ENCODE measurements at regions not wholly inside any gene's neighbourhood (a gene's known extent, or its start where the extent isn't known, plus 50 kb on each side); places are given as distances from the start of the nearest gene placed in this dataset.

GRCh38 chr9:88691811-88692210 lies 156.8 kb downstream of the NXNL2 start:
- H2AK5ac ChIP-seq (ENCODE audit: low read length), result no peak overlapping the region
- H3K14ac ChIP-seq (ENCODE audit: low read length), result no peak overlapping the region
- H2BK12ac ChIP-seq (ENCODE audit: low read length), result no peak overlapping the region
- no peak overlapping the region for H2BK5ac ChIP-seq (ENCODE audit: low read depth, low read length, poor library complexity)
- no peak overlapping the region for H3K9ac ChIP-seq (ENCODE audit: low read length)
- peak in 1 of 2 donors; percentile 18 for DNase-seq
- H3K18ac ChIP-seq (ENCODE audit: low read length), result no peak overlapping the region
- H3K9me3 ChIP-seq (ENCODE audit: insufficient read depth, low read depth, low read length), result peaks cover 3% of the 10 kb centered on the region
- H2AFZ ChIP-seq (ENCODE audit: insufficient read depth, low read length, poor library complexity), result no peak overlapping the region
- H3K79me2 ChIP-seq (ENCODE audit: control insufficient read depth, insufficient read depth, low read length, poor library complexity), result no peaks in the 10 kb centered on the region
- H4K91ac ChIP-seq (ENCODE audit: low read depth, low read length), result no peak overlapping the region
- no CpG with 5 or more reads among the region's 2 CpGs for WGBS (ENCODE audit: extremely low coverage, insufficient coverage, insufficient read length)
- no peak overlapping the region for H3K4ac ChIP-seq (ENCODE audit: low read depth, low read length)
- H3K4me3 ChIP-seq (ENCODE audit: low read depth, low read length), result no peak overlapping the region
- no peaks in the 10 kb centered on the region for H3K79me1 ChIP-seq (ENCODE audit: low read length)
- no peak overlapping the region for H3K27ac ChIP-seq (ENCODE audit: low read depth, low read length)
- no peaks in the 10 kb centered on the region for H3K4me1 ChIP-seq (ENCODE audit: control insufficient read depth in 1 of 2, insufficient read depth in 2 of 2, low read length in 2 of 2)
- peaks cover 0 to 3% of the 10 kb centered on the region in 2 experiments for H3K36me3 ChIP-seq (ENCODE audit: control insufficient read depth in 1 of 2, insufficient read depth in 2 of 2, low read length in 2 of 2)
- H4K12ac ChIP-seq (ENCODE audit: low read depth, low read length), result no peak overlapping the region
- no peak overlapping the region for H3K4me2 ChIP-seq (ENCODE audit: low read length)
- no peak overlapping the region for H3K23ac ChIP-seq (ENCODE audit: low read length)
- H3K27me3 ChIP-seq (ENCODE audit: insufficient read depth, low read length), result no peaks in the 10 kb centered on the region
- no peak overlapping the region for H4K8ac ChIP-seq (ENCODE audit: low read depth, low read length)
- H2BK120ac ChIP-seq (ENCODE audit: insufficient read depth, low read length, poor library complexity), result no peak overlapping the region

- Histone ChIP-seq H3K4me3 (ENCODE audit: low read depth, low read length) (no peak overlapping the region), H3K9me3 (ENCODE audit: insufficient read depth, low read depth, low read length) (peaks cover 3% of the 10 kb centered on the region), H3K79me2 (ENCODE audit: control insufficient read depth, insufficient read depth, low read length, poor library complexity) (no peaks in the 10 kb centered on the region), H4K8ac (ENCODE audit: low read depth, low read length) (no peak overlapping the region), H3K23ac (ENCODE audit: low read length) (no peak overlapping the region), H3K14ac (ENCODE audit: low read length) (no peak overlapping the region), H4K12ac (ENCODE audit: low read depth, low read length) (no peak overlapping the region), H3K79me1 (ENCODE audit: low read length) (no peaks in the 10 kb centered on the region), H4K91ac (ENCODE audit: low read depth, low read length) (no peak overlapping the region), H3K4me1 (ENCODE audit: control insufficient read depth in 1 of 2, insufficient read depth in 2 of 2, low read length in 2 of 2) (no peaks in the 10 kb centered on the region), H2AK5ac (ENCODE audit: low read length) (no peak overlapping the region), H2BK120ac (ENCODE audit: insufficient read depth, low read length, poor library complexity) (no peak overlapping the region), H3K4ac (ENCODE audit: low read depth, low read length) (no peak overlapping the region), H3K4me2 (ENCODE audit: low read length) (no peak overlapping the region), H3K9ac (ENCODE audit: low read length) (no peak overlapping the region), H3K27ac (ENCODE audit: low read depth, low read length) (no peak overlapping the region), H3K18ac (ENCODE audit: low read length) (no peak overlapping the region), H3K36me3 (ENCODE audit: control insufficient read depth in 1 of 2, insufficient read depth in 2 of 2, low read length in 2 of 2) (peaks cover 0 to 3% of the 10 kb centered on the region in 2 experiments), H2BK12ac (ENCODE audit: low read length) (no peak overlapping the region), H2AFZ (ENCODE audit: insufficient read depth, low read length, poor library complexity) (no peak overlapping the region), H3K27me3 (ENCODE audit: insufficient read depth, low read length) (no peaks in the 10 kb centered on the region), H2BK5ac (ENCODE audit: low read depth, low read length, poor library complexity) (no peak overlapping the region)
- no CpG with 5 or more reads among the region's 2 CpGs for WGBS (ENCODE audit: extremely low coverage, insufficient coverage, insufficient read length)
- DNase-seq, result no peak
Observed at GRCh38 chr9:88692827-88693226, 157.8 kb downstream of the NXNL2 start.

- Histone ChIP-seq H3K27ac (ENCODE audit: low read depth, low read length) (no peak overlapping the region), H3K14ac (ENCODE audit: low read length) (no peak overlapping the region), H3K4ac (ENCODE audit: low read depth, low read length) (no peak overlapping the region), H3K27me3 (ENCODE audit: insufficient read depth, low read length) (no peaks in the 10 kb centered on the region), H3K9ac (ENCODE audit: low read length) (no peak overlapping the region), H4K91ac (ENCODE audit: low read depth, low read length) (no peak overlapping the region), H2BK12ac (ENCODE audit: low read length) (no peak overlapping the region), H3K4me2 (ENCODE audit: low read length) (no peak overlapping the region), H3K18ac (ENCODE audit: low read length) (no peak overlapping the region), H3K4me1 (ENCODE audit: control insufficient read depth in 1 of 2, insufficient read depth in 2 of 2, low read length in 2 of 2) (no peaks in the 10 kb centered on the region), H2AK5ac (ENCODE audit: low read length) (no peak overlapping the region), H2AFZ (ENCODE audit: insufficient read depth, low read length, poor library complexity) (no peak overlapping the region), H2BK120ac (ENCODE audit: insufficient read depth, low read length, poor library complexity) (no peak overlapping the region), H3K9me3 (ENCODE audit: insufficient read depth, low read depth, low read length) (peaks cover 3% of the 10 kb centered on the region), H4K8ac (ENCODE audit: low read depth, low read length) (no peak overlapping the region), H4K12ac (ENCODE audit: low read depth, low read length) (no peak overlapping the region), H3K23ac (ENCODE audit: low read length) (no peak overlapping the region), H3K4me3 (ENCODE audit: low read depth, low read length) (no peak overlapping the region), H3K79me1 (ENCODE audit: low read length) (no peaks in the 10 kb centered on the region), H3K36me3 (ENCODE audit: control insufficient read depth in 1 of 2, insufficient read depth in 2 of 2, low read length in 2 of 2) (peaks cover 0 to 3% of the 10 kb centered on the region in 2 experiments), H3K79me2 (ENCODE audit: control insufficient read depth, insufficient read depth, low read length, poor library complexity) (no peaks in the 10 kb centered on the region), H2BK5ac (ENCODE audit: low read depth, low read length, poor library complexity) (no peak overlapping the region)
- no peak for DNase-seq
- WGBS (ENCODE audit: extremely low coverage, insufficient coverage, insufficient read length), result no CpG with 5 or more reads among the region's 12 CpGs
Observed at GRCh38 chr9:88694625-88695024, 159.6 kb downstream of the NXNL2 start.

GRCh38 chr9:88696501-88696900 lies 161.5 kb downstream of the NXNL2 start:
- Histone ChIP-seq H3K9ac (ENCODE audit: low read length) (no peak overlapping the region), H3K23ac (ENCODE audit: low read length) (no peak overlapping the region), H2BK12ac (ENCODE audit: low read length) (no peak overlapping the region), H4K8ac (ENCODE audit: low read depth, low read length) (no peak overlapping the region), H3K36me3 (ENCODE audit: control insufficient read depth in 1 of 2, insufficient read depth in 2 of 2, low read length in 2 of 2) (peaks cover 0 to 3% of the 10 kb centered on the region in 2 experiments), H3K4me3 (ENCODE audit: low read depth, low read length) (no peak overlapping the region), H3K4me2 (ENCODE audit: low read length) (no peak overlapping the region), H3K9me3 (ENCODE audit: insufficient read depth, low read depth, low read length) (peaks cover 3% of the 10 kb centered on the region), H3K4ac (ENCODE audit: low read depth, low read length) (no peak overlapping the region), H3K14ac (ENCODE audit: low read length) (no peak overlapping the region), H3K18ac (ENCODE audit: low read length) (no peak overlapping the region), H2AFZ (ENCODE audit: insufficient read depth, low read length, poor library complexity) (no peak overlapping the region), H2BK120ac (ENCODE audit: insufficient read depth, low read length, poor library complexity) (no peak overlapping the region), H3K79me2 (ENCODE audit: control insufficient read depth, insufficient read depth, low read length, poor library complexity) (no peaks in the 10 kb centered on the region), H3K27me3 (ENCODE audit: insufficient read depth, low read length) (no peaks in the 10 kb centered on the region), H4K91ac (ENCODE audit: low read depth, low read length) (no peak overlapping the region), H3K79me1 (ENCODE audit: low read length) (no peaks in the 10 kb centered on the region), H3K27ac (ENCODE audit: low read depth, low read length) (no peak overlapping the region), H4K12ac (ENCODE audit: low read depth, low read length) (no peak overlapping the region), H3K4me1 (ENCODE audit: control insufficient read depth in 1 of 2, insufficient read depth in 2 of 2, low read length in 2 of 2) (no peaks in the 10 kb centered on the region), H2BK5ac (ENCODE audit: low read depth, low read length, poor library complexity) (no peak overlapping the region), H2AK5ac (ENCODE audit: low read length) (no peak overlapping the region)
- no CpG with 5 or more reads among the region's 9 CpGs for WGBS (ENCODE audit: extremely low coverage, insufficient coverage, insufficient read length)
- no peak for DNase-seq

All from trophoblast cell (in vitro differentiated cells and primary cell).